ENCODE measurements at regions not wholly inside any gene's neighbourhood (a gene's known extent, or its start where the extent isn't known, plus 50 kb on each side); places are given as distances from the start of the nearest gene placed in this dataset.

- Histone ChIP-seq H3K36me3 (no peaks in the 10 kb centered on the region), H3K27me3 (no peaks in the 10 kb centered on the region), H3K9me3 (no peaks in the 10 kb centered on the region), H3K4me3 (no peak overlapping the region), H3K4me1 (no peaks in the 10 kb centered on the region), H3K27ac (no peak overlapping the region)
- intact Hi-C loops (cut with DNase I; ENCODE audit: low total_unique reads) (no loop called here), in situ Hi-C loops (cut with MboI; ENCODE audit: low pct_ligation_motif_present in 1 of 4, low pct_unique_long_range_greater_than_20kb in 1 of 4, low sequenced_read_pairs in 3 of 4) (no loop called here)
- TF ChIP-seq POLR2AphosphoS5 (IDR thresholded peaks at IDR 0.05): no peak
- no peak for TF ChIP-seq POLR2A (IDR thresholded peaks at IDR 0.05)
- TF ChIP-seq EP300 (IDR thresholded peaks at IDR 0.05; ENCODE audit: low read depth): no peak
- no peak for TF ChIP-seq CTCF (IDR thresholded peaks at IDR 0.05)
- DNase-seq: no peak
- 43 to 61% methylated on average over 2 of the region's 2 CpGs for WGBS, 2 donors (ENCODE audit: low coverage in 1 of 2)
Observed at GRCh38 chr5:165076686-165077085, 1571.3 kb downstream of the MAT2B start.

- no peak for DNase-seq
- 51 to 57% methylated on average over 3 of the region's 3 CpGs for WGBS, 2 donors (ENCODE audit: low coverage in 1 of 2)
- H3K9me3 ChIP-seq: no peaks in the 10 kb centered on the region
- TF ChIP-seq POLR2A (IDR thresholded peaks at IDR 0.05): no peak
- H3K27me3 ChIP-seq: no peaks in the 10 kb centered on the region
- H3K27ac ChIP-seq: no peak overlapping the region
- in situ Hi-C loops (cut with MboI; ENCODE audit: low pct_ligation_motif_present in 1 of 4, low pct_unique_long_range_greater_than_20kb in 1 of 4, low sequenced_read_pairs in 3 of 4): no loop called here
- intact Hi-C loops (cut with DNase I; ENCODE audit: low total_unique reads): no loop called here
- H3K36me3 ChIP-seq: no peaks in the 10 kb centered on the region
- no peak overlapping the region for H3K4me3 ChIP-seq
- no peaks in the 10 kb centered on the region for H3K4me1 ChIP-seq
Observed at GRCh38 chr5:165079389-165079788, 1574.0 kb downstream of the MAT2B start.

GRCh38 chr5:165083394-165083793 is 1578.0 kb downstream of the MAT2B start:
- no peak for TF ChIP-seq EP300 (IDR thresholded peaks at IDR 0.05; ENCODE audit: low read depth)
- no peak for TF ChIP-seq POLR2AphosphoS5 (IDR thresholded peaks at IDR 0.05)
- no peak for TF ChIP-seq POLR2A (IDR thresholded peaks at IDR 0.05)
- TF ChIP-seq CTCF (IDR thresholded peaks at IDR 0.05): no peak
- Histone ChIP-seq H3K27ac (no peak overlapping the region), H3K4me1 (no peaks in the 10 kb centered on the region), H3K4me3 (no peak overlapping the region), H3K9me3 (no peaks in the 10 kb centered on the region), H3K36me3 (no peaks in the 10 kb centered on the region), H3K27me3 (no peaks in the 10 kb centered on the region)
- in situ Hi-C loops (cut with MboI; ENCODE audit: low pct_ligation_motif_present in 1 of 4, low pct_unique_long_range_greater_than_20kb in 1 of 4, low sequenced_read_pairs in 3 of 4): no loop called here
- intact Hi-C loops (cut with DNase I; ENCODE audit: low total_unique reads): no loop called here
- 50 to 52% methylated on average over 1 of the region's 1 CpG for WGBS, 2 donors (ENCODE audit: low coverage in 1 of 2)
- DNase-seq: no peak

- intact Hi-C loops (cut with DNase I; ENCODE audit: low total_unique reads) (no loop called here), in situ Hi-C loops (cut with MboI; ENCODE audit: low pct_ligation_motif_present in 1 of 4, low pct_unique_long_range_greater_than_20kb in 1 of 4, low sequenced_read_pairs in 3 of 4) (no loop called here)
- no peak for DNase-seq
- TF ChIP-seq POLR2A (IDR thresholded peaks at IDR 0.05): no peak
- no peak for TF ChIP-seq POLR2AphosphoS5 (IDR thresholded peaks at IDR 0.05)
- TF ChIP-seq CTCF (IDR thresholded peaks at IDR 0.05): no peak
- TF ChIP-seq EP300 (IDR thresholded peaks at IDR 0.05; ENCODE audit: low read depth): no peak
- H3K27me3 ChIP-seq: no peaks in the 10 kb centered on the region
- 41 to 50% methylated on average over 2 of the region's 2 CpGs for WGBS, 2 donors (ENCODE audit: low coverage in 1 of 2)
- H3K27ac ChIP-seq: no peak overlapping the region
- no peaks in the 10 kb centered on the region for H3K9me3 ChIP-seq
- no peaks in the 10 kb centered on the region for H3K36me3 ChIP-seq
- H3K4me3 ChIP-seq: no peak overlapping the region
- no peaks in the 10 kb centered on the region for H3K4me1 ChIP-seq
Observed at GRCh38 chr5:165086465-165086864, 1581.0 kb downstream of the MAT2B start.

GRCh38 chr5:165094782-165095181 is 1589.4 kb downstream of the MAT2B start:
- H3K4me1 ChIP-seq: no peaks in the 10 kb centered on the region
- no peaks in the 10 kb centered on the region for H3K27me3 ChIP-seq
- no peak overlapping the region for H3K4me3 ChIP-seq
- DNase-seq: no peak
- H3K9me3 ChIP-seq: no peaks in the 10 kb centered on the region
- intact Hi-C loops (cut with DNase I; ENCODE audit: low total_unique reads) (no loop called here), in situ Hi-C loops (cut with MboI; ENCODE audit: low pct_ligation_motif_present in 1 of 4, low pct_unique_long_range_greater_than_20kb in 1 of 4, low sequenced_read_pairs in 3 of 4) (no loop called here)
- H3K27ac ChIP-seq: no peak overlapping the region
- TF ChIP-seq POLR2AphosphoS5 (IDR thresholded peaks at IDR 0.05) (no peak), POLR2A (IDR thresholded peaks at IDR 0.05) (no peak), CTCF (IDR thresholded peaks at IDR 0.05) (no peak)
- no peaks in the 10 kb centered on the region for H3K36me3 ChIP-seq
- 97 to 100% methylated on average over 1 of the region's 1 CpG for WGBS, 2 donors (ENCODE audit: low coverage in 1 of 2)

All from transverse colon (tissue), 4 donors.